Caki2 (cell line): ENCODE measurements at regions not wholly inside any gene's neighbourhood (a gene's known extent, or its start where the extent isn't known, plus 50 kb on each side); places are given as distances from the start of the nearest gene placed in this dataset.

Source experiments
- DNase-seq: peaks from one replicate; pipeline ENCODE4 v3.0.0-alpha.2; 2015; ENCODE audit warnings: low read depth
- in situ Hi-C: cut with HindIII; loops from 2 replicates; pipeline ENCODE4 v1.10.0; 2016; ENCODE audit warnings: low sequenced_read_pairs, low pct_unique_long_range_greater_than_20kb, mixed read lengths

GRCh38 chr3:150161011-150161410 is 190.3 kb upstream of the PFN2 start:
- in situ Hi-C loops = no loop called here
- DNase-seq = no peak

- in situ Hi-C loops = no loop called here
- no peak for DNase-seq
Observed at GRCh38 chr3:150158943-150159625, 188.4 kb upstream of the PFN2 start.

GRCh38 chr3:150152567-150152966 is 181.9 kb upstream of the PFN2 start:
- DNase-seq = no peak
- in situ Hi-C loops = no loop called here

GRCh38 chr3:150150633-150151032 is 179.9 kb upstream of the PFN2 start:
- in situ Hi-C loops = no loop called here
- no peak for DNase-seq

DNA sequence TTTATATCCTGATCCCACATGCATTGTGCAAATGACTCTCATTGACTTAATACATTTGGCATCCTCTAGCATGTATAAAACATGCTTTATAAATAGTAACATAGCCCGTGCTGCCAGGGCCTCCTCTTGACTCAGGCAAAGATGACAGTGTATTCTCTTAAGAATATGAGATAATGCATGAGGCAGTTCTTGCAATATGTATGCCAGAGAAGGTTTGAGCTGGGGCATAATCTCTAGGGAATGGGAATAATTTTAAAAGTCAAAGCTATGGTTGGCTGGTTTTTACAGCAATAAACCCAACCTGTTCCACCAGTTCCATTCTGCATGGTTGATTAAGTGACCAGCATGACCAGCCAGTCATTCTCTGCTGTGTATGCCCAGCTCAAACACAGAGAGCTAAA is 179.0 kb upstream of the PFN2 start:
- in situ Hi-C loops = no loop called here
- DNase-seq = peak; percentile 50

- no peak for DNase-seq
Observed at GRCh38 chr3:150148227-150148626, 177.5 kb upstream of the PFN2 start.

DNA sequence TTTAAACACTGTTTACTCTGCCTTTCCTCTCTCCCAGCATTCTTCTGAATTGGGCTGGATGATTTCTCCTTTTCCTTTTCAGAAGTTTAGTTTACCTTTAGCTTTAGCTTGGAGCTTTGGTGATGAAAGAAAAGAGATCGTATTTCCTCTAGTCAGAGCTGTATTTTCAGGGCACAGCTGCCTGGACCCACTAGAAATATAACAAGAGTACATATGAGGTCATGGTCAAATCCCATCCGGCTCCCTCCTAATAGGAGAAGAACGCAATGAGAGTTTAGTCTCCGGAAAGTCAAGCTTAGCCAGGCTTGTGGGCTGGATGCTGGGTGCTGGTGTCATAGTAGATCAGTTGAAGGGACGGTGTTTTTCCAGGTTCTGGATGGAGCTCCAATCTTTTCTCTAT is 177.1 kb upstream of the PFN2 start:
- DNase-seq = no peak
- in situ Hi-C loops = no loop called here

More at GRCh38 chr3:150148227-150148626, 177.5 kb upstream of the PFN2 start:
- in situ Hi-C loops = no loop called here

DNA sequence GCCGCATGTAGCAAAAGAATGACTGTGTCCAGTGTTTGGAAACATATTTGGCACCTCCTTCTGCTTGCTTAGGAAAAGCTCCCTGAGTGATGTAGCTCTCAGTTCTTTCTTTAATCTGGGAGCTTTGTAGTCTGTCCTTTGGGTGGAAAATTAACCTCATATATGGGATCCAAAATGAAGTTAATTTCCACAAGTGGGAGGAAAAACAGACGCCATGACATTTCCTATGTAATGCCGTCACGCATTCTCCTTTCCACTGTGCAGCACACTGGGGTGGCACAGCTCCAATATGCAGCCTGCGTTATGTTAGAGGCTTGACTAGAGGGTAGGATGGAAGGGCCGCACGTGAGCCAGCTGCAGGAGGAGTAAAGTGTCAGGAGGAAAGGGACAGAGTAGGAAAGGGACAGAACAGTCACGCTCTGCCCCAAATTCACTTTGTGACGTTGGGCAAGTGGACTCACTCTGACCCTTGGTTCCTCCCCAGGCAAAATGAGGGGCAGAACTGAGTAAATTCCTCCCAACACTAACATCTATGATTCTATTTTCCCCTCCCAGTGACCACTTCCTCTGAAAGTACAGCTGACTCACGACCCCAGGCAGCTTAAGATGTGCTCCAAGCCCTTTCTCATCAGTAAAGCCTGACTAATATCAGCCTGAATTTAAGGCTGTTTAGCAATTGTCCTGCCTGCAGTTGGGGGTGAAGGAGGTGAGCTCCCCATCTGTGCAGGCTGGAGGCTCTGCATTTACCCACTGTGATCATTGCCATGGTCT is 176.5 kb upstream of the PFN2 start:
- in situ Hi-C loops = no loop called here
- DNase-seq = no peak

- in situ Hi-C loops = no loop called here
- DNase-seq = no peak
Observed at GRCh38 chr3:150145659-150146058, 175.0 kb upstream of the PFN2 start.

- DNase-seq = no peak
- in situ Hi-C loops = no loop called here
Observed at GRCh38 chr3:150144191-150144708, 173.6 kb upstream of the PFN2 start.

- in situ Hi-C loops = no loop called here
Observed at GRCh38 chr3:150142936-150143335, 172.2 kb upstream of the PFN2 start.

DNA sequence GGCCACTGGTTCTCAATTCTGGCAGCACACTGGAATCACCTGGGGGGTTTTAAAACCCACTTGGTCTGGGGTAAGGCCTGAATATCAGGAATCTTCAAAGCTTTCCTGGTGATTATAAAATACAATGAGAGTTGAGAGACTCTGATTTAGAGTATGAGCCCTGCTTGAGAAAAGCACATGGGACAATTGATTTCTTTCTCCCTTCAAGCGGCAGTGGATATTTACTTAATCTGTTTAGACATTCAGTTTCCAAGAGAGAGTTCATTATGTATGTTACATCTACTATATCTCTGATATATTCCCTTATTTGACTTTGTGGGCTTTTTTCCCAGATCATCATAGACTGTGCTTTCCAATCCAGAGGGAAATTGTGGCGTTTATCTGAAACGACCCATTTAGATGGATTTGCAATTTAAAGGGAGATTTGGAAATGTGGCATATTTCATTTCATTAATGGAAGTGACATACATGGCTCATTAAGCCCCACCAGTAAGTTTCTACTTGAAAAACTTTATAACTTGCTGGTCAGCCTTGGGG is 171.2 kb upstream of the PFN2 start:
- DNase-seq = no peak
- in situ Hi-C loops = no loop called here

More at GRCh38 chr3:150142936-150143335, 172.2 kb upstream of the PFN2 start:
- no peak for DNase-seq

DNA sequence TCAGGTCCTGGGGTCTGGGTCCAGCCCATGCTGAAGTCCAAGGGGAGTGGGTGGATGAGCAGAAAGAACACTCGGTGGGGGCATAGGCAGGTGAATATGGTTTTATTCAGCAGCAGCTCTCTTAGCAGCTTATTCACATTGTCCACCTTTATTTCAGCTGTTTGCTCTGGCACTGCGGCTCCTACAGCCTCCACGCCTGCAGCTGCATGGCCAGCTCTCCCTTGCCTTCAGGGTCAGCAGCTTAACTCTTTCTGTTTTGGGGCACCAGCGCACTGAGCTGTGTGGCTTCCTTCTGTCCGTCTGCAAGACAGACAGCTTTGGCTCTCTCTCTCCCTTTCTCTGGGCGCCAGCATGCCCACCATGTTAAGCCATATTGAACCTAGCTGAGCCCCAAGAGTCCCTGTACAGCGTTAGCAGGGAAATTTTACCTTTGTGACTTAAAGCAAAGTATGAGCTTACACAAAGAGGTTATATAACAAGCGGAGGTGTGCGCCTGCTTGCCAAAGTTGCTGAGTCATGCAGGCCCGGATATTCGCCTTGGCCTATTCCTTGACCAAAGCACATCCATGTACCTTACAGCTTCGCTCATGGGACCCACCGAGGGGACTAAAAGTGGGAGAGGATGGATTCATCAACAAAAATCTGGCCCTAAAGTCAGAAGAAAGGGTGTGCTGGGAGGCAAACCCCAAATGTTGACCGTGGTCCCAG is 170.1 kb upstream of the PFN2 start:
- DNase-seq = no peak
- in situ Hi-C loops = no loop called here

- DNase-seq = no peak
- in situ Hi-C loops = no loop called here
Observed at GRCh38 chr3:150138824-150139223, 168.1 kb upstream of the PFN2 start.

GRCh38 chr3:150136242-150136641 is 165.5 kb upstream of the PFN2 start:
- no peak for DNase-seq
- in situ Hi-C loops = no loop called here

- no peak for DNase-seq
- in situ Hi-C loops = no loop called here
Observed at GRCh38 chr3:150135287-150135721, 164.6 kb upstream of the PFN2 start.

GRCh38 chr3:150133293-150133692 is 162.6 kb upstream of the PFN2 start:
- in situ Hi-C loops = no loop called here
- DNase-seq = no peak

- DNase-seq = no peak
- in situ Hi-C loops = no loop called here
Observed at GRCh38 chr3:150132101-150132749, 161.5 kb upstream of the PFN2 start.
